Endothelial cell of umbilical vein (primary cell): ENCODE measurements at regions not wholly inside any gene's neighbourhood (a gene's known extent, or its start where the extent isn't known, plus 50 kb on each side); places are given as distances from the start of the nearest gene placed in this dataset.

ENCODE experiments used
- CTCF ChIP-seq, 2 donors: IDR thresholded peaks; 1 replicate in 1 of 2; 2 replicates in 1 of 2; pipeline ENCODE4 v1.5.1; 2011; ENCODE audit warnings: low read length in 2 of 2, mild to moderate bottlenecking in 2 of 2, moderate library complexity in 2 of 2, control low read depth in 1 of 2, inconsistent platforms in 1 of 2, low read depth in 1 of 2; ENCODE audit not compliant: insufficient read depth in 1 of 2; ENCODE audit errors: extremely low read depth in 1 of 2
- EZH2 ChIP-seq: IDR thresholded peaks from 2 replicates; pipeline ENCODE4 v1.6.1; 2012; ENCODE audit warnings: borderline replicate concordance, low read depth, mild to moderate bottlenecking, moderate library complexity, low read length, inconsistent platforms; ENCODE audit not compliant: severe bottlenecking

- no peak for TF ChIP-seq EZH2
- no peak for TF ChIP-seq CTCF (IDR thresholded peaks at IDR 0.05; ENCODE audit: extremely low read depth in 1 of 2, insufficient read depth in 1 of 2, low read depth in 1 of 2, low read length in 2 of 2)
Measured at GRCh38 chr2:145007093-145007959, 487.4 kb upstream of the ZEB2 start.
